NCI-H2171 treated with DMSO at 0.1 percent for 48 hours (cell line): ENCODE measurements at regions not wholly inside any gene's neighbourhood (a gene's known extent, or its start where the extent isn't known, plus 50 kb on each side); places are given as distances from the start of the nearest gene placed in this dataset.
"Not testable (repeated sequence)": the region's sequence is repeated elsewhere in the genome, so short reads cannot be mapped to it uniquely, and the experiment has no call there.

ENCODE experiments used
- DNase-seq: peaks from one replicate; lab custom pipeline; 2025; lab: John Stamatoyannopoulos, UW

GRCh38 chr1:96074422-96074821 is 647.2 kb upstream of the PTBP2 start:
- DNase-seq, result no peak

DNA sequence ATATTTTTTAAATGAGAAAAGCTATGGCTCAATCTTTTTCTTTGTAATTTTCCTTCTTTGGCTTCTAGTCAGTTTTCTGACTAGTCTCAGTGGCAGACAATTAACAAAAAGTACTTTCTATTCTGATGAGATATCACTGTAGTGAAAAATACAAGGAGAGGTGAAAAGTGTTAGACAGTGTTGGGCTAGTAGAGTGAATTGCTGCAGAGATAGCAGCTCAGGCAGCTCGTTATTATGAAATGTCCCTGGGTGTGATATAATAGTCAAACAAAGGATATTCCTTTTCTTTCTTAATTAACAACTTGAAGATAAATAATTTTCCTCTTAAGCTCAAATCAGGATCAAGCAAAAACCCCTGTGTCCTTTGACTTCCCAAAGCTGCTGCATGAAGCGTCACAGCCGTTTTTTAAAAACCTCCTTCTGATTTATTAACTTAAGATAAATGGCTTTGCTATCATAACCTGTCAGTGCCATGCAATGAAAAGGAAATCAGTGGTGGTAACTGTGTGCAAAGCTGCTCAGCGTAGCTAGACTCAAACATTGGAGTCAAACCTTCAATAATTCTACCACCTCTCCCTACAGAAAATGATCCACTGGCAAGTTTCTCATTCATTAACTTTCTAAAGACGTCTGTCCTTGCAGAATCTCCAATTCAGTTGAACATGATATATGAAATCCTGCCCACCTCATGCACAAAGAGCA is 646.6 kb upstream of the PTBP2 start:
- DNase-seq, result no peak

DNA sequence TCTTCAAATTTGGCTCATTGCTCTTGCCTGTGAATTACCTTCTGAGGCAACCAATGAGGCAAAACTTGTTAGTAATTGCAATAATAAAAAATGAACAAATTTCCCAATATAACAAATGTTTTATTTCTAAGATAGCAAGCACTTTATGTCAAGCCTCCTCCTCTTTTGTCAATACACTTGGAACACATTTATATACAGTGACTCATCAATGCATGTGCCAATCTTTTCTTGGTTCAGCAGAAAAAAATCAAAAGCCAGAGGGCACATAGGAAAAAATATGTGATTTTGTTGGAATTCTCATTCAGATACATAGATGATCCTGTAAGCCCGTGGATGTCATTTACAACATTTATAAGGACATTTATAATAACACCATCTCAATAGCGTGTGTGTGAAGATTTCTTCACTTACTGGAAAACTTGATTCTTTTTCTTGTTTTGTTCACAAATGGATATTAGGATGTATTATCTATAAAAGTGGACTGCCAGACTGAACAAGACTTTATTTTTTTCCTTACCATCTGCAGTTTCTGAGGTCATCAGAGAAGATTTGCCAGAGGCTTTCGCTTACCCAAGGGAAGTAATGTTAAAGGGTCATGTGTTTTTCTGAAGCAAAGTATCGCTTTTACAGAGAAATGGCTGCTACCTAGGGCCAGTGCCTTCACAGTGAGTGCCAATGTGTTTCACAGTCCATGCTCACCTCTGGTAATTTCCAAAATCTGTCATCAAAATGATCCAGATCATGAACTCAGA is 645.7 kb upstream of the PTBP2 start:
- DNase-seq, result no peak

GRCh38 chr1:96076589-96076988 is 645.0 kb upstream of the PTBP2 start:
- DNase-seq, result no peak

DNA sequence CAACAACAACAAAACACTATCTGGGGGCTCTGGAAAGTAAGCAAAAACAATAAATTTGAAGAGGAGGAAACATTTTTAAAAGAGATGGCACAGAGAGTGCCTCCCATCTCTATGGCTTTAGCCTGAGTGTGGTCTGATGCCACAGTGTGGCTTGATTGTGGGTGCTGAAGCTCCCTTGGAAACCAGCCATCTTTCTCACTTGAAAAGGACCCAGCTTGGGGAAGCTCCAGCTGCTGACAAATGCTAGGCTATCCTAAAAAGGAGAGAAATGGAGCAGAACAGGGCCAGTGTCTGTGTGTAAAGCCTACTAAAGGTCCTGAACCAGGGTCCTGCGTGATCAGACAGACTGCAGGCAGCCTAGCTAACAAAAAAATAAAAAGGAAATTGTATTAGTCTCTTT is 642.0 kb upstream of the PTBP2 start:
- DNase-seq, result no peak

DNA sequence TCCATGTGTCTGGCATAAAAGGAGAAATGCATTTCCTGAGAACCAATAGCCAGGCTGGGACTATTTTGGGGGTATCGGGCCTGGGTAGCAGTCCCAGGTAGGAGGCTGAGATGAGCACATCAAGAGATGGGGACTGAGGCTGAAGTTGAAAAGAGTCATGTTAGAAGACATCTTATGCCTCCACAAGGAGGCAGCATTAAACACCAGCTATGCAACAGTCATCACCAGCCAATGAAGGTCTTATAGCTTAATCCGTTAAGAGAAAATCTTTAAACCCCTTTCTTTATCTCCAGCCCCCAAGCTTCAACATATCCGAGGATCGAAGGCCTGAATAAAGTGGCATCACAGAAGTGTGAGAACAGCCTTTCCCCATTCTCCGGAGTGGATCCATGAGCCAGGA is 640.7 kb upstream of the PTBP2 start:
- no peak for DNase-seq

DNA sequence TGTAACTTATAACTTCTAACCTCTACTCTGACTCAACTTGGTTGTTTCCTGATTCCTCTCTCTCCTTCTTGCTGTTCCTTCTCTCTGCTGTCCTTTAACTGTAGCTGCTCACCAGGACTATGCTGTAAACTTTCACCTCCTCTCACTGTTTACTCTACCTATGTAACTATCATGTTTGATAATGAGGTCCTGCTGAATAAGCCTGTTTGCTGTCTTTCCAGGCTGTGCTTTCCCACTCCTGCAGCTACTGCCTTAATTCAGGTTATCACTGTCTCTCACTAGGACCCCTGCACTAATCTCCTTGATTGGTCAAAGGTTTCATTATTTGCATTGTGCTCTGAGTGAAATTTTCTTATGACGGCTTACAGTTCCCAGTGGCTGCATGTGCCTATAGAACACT is 633.9 kb upstream of the PTBP2 start:
- DNase-seq, result no peak

- no peak for DNase-seq
Observed at GRCh38 chr1:96090134-96090533, 631.5 kb upstream of the PTBP2 start.

GRCh38 chr1:96095849-96096612 is 625.6 kb upstream of the PTBP2 start:
- peak; percentile 39 for DNase-seq

- no peak for DNase-seq
Observed at GRCh38 chr1:96096613-96097321, 624.8 kb upstream of the PTBP2 start.

- no peak for DNase-seq
Observed at GRCh38 chr1:96104506-96104905, 617.1 kb upstream of the PTBP2 start.

- no peak for DNase-seq
Observed at GRCh38 chr1:96104906-96105305, 616.7 kb upstream of the PTBP2 start.

DNA sequence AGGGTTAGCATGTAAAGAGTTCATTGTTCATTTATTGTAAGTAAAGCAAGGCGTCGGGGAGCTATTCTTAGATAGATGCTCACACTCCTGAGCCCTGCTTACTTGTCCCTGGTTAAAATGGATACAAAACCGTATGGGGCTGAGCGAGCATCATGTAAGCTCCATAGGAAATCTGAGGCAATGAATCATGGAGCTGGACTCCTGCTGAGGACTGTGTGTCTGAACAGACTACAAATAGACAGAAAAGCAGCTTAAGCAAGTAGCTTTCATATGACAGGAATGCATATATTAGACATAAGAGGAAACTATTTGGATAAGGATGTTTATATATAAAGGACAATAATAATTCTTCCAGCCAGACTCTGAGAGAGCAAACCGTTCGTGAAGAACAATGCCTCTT is 604.9 kb upstream of the PTBP2 start:
- DNase-seq, result no peak

DNA sequence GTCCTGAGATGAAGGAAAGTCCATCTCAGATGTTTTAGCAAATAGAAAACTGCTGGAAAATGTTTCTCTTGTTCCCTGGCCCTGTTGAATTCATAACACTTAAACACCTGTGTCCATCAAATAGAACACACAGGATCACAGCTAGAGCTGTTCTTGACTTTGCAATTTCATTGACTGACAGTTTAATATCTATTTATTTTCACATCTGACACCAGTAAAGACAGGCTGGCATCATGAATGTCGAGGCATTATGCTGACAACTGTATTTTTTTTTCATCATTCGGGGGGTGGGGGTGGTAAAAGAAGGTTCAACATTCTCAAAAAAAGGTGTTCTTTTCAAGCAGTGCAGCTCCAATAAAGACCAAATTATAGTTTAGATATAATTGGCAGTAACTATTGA is 591.2 kb upstream of the PTBP2 start:
- no peak for DNase-seq

DNA sequence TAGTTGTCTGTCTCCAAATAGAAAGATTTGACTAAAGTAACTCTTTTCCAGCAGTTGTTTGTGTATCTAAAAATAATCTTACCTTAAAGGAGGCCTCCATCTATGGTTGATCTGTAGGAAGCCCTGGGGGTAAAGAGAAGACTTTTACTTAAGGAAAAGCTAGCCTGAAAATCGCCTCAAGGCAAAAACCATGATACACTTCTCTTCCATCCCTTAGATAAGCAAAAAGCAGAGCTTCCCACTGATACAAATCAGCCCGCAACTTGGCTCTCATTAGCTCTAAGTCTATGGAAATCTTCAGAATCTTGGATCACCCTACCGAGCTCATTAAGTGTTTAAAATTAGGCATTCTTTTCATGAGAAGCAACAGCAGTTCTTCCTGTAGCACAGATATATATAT is 576.9 kb upstream of the PTBP2 start:
- DNase-seq, result no peak

- no peak for DNase-seq
Observed at GRCh38 chr1:96145492-96145891, 576.1 kb upstream of the PTBP2 start.

DNA sequence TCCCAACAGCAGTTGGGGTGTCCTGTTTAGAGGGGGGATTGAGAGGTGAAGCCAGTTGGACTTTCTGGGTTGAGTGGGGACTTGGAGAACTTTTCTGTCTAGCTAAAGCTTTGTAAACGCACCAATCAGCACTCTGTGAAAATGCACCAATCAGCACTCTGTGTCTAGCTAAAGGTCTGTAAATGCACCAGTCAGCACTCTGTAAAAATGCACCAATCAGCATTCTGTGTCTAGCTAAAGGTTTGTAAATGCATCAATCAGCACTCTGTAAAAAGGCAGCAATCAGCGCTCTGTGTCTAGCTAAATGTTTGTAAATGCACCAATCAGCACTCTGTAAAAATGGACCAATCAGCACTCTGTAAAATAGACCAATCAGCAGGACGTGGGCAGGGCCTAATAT is 568.6 kb upstream of the PTBP2 start:
- DNase-seq, result not testable (repeated sequence)

- DNase-seq, result no peak
Observed at GRCh38 chr1:96157101-96157500, 564.5 kb upstream of the PTBP2 start.

GRCh38 chr1:96159379-96159778 is 562.2 kb upstream of the PTBP2 start:
- DNase-seq, result no peak

- peak; percentile 70 for DNase-seq
Observed at GRCh38 chr1:96164053-96164452, 557.5 kb upstream of the PTBP2 start.

DNA sequence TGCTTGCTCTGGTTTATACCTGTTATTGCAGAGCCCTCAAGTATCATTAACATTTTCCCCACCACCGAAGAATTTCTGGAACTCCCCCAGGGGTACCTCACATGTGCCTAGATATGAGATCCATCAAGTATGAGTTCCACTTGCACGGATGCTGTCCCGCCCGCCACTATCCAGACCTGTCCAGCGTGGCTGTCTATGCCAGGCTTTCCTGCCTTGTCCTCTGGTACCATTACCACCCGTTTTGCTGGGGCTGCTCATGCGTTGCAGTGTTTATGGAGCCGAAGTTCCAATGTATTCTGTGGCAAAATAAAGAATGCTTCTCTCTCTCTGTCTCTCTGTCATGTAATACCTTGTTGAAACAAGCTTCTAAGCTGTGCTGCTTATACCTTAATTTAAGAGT is 543.5 kb upstream of the PTBP2 start:
- DNase-seq, result no peak

DNA sequence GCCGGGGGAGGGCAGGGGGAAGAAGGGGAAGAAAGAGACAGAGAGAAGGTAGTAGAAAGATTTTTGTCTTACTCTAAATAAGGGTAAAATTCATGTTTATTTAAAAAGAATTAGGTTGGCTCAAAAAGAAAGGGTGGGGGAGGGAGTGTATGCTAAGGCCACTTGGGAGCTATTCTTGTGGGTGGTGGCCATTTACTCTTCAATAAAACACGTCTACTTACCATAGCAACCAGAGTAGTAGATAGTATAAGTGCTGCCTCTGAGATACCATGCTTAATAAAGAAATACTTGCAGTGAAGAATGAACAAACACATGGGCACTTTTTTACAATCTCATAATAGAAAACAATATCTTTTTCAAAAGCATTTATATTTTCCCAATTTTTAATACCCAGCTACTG is 538.1 kb upstream of the PTBP2 start:
- DNase-seq, result no peak
